ENCODE measurements at regions not wholly inside any gene's neighbourhood (a gene's known extent, or its start where the extent isn't known, plus 50 kb on each side); places are given as distances from the start of the nearest gene placed in this dataset.
"Not testable (repeated sequence)": the region's sequence is repeated elsewhere in the genome, so short reads cannot be mapped to it uniquely, and the experiment has no call there.

DNA sequence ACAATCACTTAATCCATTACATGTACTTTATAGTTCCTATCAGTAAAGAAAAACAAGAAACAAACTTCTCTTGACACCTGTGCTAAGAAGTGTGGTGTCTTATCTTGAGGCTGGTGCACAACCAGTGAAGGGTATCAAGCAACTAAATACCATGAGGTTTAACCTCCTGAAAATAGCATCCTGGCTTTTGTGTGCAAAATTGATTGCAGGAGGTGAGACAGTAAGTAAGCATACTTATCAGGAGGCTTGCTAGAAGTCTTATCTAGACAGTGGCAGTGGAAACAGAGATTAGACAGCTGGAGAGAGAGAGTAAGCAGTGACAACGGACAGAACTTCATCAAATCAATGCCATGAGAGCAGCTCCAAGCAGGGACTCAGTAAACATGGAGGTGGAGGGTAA, 730.3 kb downstream of the DNAH5 start:
- DNase-seq = no peak

DNA sequence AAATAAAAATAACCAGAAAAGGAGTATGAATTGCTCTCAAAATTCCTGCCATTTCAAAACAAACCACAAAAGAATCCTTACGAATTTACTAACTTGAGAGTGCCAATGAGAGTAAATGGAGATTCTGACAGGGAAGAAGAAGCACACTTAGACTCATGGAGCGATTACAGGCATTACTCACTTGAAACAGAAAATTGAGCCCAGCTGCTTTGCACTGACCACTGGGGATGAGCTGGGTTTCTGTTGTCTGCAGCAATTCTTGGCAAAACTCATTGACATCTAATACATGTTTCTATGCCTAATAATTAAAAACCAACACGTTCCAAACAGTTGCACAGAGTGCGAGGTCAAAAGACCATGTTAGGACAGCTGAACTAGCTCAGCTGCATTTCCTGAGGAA, 731.6 kb downstream of the DNAH5 start:
- peak; percentile 65 for DNase-seq

DNA sequence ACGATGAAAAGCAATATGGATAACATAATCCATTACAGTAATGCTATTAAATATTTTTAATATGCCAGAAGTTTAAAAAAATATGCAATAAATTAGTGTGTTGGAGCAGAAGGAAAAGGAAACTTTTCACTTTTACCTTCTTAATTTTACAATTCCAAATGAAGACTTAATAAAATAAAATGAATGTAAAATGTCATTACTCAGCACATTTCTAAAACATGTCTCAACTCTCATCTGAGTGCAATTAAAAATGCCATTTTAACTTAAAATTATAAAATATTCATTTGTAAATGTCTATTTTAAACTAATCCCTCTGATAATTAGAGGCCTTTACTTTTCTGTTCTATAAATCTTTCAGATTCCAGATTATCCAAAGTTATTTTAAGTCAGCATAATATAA, 733.4 kb downstream of the DNAH5 start:
- no peak for DNase-seq

DNA sequence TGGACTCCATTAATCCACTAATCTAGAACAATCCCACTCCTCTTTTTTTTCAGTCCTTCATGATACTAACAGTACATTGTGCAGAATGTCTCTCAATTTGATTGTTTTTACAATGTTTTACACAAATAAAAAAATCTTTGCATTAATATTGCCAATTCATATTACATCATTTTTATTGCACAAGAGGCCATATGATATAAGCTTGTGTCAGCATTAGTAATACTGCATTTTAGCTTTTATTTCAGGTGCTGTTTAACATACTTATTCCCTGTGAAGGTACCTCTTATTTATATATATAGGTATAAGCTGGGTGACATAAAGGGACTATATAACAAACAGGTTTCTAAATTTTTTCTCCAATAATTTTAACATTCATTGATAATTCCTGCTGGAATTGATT, 737.4 kb downstream of the DNAH5 start:
- no peak for DNase-seq

DNA sequence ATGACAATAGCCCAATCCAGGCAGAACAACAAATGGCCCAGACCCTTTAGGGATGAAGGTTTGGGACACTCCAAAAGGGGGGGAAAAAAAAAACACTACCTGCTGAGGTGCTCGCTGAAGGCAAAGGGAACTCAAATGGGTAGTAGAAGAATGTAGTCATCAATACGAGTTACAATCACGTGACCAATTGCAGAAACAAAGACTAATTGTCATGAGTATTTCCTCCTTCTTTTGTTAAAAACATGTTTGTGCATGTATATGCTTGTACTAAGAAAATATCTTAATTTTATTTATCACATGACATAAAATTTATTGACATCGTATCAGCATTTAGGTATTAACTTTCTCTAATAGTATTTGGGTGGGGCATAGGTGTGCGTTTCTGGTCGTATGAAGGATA, 743.5 kb downstream of the DNAH5 start:
- no peak for DNase-seq

DNA sequence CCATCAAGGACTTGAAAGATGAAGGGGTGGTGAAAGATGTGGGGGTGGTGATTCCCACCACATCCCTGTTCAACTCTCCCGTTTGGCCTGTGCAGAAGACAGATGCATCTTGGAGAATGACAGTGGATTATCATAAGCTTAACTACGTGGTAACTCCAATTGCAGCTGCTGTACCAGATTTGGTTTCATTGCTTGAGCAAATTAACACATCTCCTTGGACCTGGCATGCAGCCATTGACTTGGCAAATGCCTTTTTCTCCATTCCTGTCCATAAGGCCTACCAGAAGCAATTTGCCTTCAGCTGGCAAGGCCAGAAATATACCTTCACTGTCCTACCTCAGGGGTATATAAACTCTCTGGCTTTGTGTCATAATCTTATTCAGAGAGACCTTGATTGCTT, 746.3 kb downstream of the DNAH5 start:
- not testable (repeated sequence) for DNase-seq

DNA sequence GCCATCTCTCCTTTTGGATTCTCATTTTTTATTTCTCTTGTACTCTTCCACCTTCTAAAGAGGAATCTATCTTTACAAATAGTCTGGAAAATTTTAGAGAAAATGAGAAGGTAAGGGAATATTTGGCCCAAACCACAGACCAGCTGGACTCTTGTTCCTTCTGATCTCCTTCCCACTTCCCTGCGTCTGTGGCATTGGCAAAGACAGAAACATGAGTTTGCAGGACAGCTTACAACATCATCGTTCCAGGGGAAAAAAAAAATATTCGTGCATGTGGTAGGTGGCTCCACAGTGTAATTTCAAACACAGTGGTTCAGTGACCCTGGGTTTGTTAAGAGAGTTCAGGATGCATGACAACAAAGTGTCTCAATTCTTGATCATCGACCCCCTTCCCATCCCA, 755.0 kb downstream of the DNAH5 start:
- no peak for DNase-seq

DNA sequence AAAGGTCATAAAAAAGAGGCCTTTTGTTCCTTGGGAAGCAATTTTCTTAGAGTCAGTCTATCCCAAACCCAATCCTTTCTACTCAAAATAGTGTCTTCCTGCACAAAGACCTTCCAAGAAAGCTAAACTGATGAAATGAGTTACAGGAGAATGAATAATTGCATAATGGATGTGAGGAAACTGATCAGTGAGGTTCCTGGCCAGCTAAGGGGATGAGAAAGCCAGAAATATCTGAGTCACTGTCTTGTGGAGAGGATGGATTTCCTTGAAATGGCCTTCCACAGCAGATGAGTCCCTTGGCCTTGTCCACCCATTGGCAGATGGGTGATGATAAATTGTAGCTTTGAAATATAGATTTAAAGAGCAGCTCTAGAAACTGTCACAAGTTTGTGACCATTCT, 756.1 kb downstream of the DNAH5 start:
- no peak for DNase-seq

DNA sequence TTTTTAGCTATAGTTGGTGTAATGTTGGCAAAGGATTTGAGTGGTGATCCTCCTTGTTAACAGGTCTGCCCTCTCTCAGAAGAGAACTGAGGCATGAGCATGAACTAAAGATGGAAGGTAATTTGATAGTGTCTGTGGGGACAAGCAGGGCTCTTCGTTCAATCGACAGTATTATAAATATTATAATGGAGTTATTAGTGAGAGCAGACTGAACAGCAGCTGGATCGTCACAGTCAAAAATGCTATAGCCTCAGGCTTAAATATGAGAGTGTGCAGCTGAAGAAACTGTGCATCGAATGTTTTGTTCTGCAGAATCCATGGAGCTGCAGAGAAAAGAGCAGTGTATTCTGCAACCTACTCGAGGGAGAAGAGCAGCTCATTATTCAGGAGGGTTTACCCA, 757.3 kb downstream of the DNAH5 start:
- DNase-seq = no peak

DNA sequence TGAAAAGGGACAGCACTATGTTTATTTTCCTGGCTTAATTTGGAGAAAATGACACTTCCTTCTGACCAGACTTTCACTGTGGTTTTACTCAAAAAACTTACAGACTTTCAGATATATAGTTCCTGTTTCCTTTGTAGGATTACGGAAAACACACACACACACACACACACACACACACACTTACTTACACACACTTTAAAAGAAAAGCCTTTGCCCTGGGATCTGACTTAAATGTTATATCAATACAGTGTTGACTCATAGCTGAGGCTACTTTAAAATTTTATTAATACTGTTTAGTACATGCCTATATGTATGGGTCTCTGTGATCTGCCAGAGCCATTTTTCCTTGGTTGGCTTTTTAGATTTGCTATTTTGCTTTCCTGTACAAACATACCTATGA, 758.3 kb downstream of the DNAH5 start:
- DNase-seq = no peak

DNA sequence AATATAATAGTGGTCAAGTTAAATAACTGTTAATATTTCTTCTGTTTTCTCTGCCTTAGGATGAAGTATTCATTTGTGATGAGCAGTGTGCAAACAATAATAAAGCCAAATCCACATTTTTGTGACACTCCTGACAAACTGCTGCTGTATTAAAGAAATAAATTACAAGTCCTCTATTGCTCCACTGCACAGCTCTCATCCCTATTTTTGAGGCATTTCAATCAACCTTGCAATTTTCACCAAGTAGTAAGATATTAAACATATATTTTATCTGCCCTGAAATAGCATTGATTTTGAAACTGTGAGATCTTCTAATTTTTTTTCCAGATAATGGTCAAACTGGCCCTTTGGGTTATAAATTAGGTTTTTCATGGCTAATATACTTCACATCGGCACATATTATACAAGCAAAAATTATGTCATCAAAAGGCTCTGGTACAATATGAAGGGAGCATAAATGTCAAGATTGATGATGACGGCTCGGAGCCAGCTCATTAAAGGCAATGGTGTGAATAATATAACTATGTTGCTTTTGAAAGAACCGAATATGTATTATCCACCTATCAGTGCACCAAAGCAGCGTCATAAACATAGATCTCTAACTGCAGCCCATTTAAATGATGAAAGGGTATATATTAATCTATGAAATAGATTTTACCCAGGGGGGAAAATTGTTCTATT, 764.9 kb downstream of the DNAH5 start:
- no peak for DNase-seq

DNA sequence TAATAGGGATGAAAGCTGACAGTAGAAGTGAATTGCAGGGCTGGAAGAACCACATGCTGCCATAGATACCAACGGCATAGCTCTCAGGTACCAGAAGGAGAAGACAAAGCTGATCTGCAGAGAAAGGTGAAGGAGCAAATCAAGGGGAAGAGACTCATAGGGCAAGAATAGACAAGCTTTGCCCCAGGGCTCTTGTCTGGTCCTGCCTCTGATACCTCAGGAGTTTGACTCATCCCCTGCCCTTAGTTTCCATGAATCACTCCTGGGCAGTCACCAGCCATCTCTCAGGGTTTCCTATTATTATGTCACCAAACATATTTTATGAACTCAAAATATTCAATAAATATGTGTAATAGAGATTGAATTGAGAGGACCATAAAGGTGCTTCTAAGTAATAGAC, 800.9 kb downstream of the DNAH5 start:
- no peak for DNase-seq

DNA sequence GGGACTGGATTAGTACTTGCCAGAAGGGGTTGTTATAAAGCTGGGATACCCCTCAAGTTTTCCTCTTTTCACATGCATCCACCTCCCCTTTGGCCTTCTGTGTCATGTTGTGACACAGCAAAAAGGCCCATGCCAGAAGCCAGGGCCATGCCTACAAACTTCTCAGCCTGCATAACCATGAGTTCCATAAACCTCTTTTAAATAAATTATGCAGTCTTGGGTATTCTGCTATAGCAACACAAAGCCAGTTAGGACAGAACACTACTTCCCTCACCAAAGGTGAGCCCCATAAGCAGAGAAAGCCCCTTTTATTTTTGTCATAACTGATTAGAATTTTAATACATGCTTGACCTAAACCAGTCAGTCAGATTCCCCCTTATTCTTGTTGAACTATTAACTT, 801.3 kb downstream of the DNAH5 start:
- DNase-seq = no peak

DNA sequence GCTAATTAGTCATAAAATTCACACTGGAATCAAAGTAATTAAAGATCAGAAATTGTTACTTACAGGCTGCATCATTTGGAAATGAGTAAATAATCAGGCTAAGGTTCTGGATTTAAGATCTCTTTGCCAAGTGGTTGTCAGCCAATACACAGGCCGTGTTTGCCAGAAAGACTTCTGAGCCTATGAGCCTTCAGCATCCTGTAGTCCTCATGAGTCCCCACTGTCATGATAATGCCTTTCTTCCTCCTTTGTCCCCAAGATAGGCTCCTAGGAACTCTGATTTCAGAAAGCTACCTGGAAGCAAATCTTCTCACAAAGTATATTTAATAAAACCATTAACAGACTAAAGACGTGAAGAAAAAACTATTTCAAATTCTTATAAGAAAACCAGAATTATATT, 810.5 kb downstream of the DNAH5 start:
- DNase-seq = peak; percentile 7

DNA sequence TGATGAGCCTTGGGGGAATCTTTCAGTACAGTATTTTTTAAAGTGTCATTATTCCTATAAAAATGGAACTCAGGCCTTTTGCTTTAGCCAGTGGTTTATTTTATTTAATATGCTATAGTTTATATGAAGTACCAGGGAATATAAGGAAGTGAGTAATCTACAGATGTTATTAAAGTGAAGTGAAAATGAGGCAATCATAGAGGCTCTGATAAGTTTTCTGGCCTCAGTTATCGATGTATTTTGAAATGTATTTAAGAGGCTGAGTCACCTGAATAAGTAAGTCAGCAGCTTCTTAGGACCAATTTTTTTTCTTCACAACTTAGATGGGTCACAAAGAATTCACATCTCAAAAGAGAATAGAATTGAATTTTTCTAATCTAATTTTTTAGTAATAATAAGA, 829.0 kb downstream of the DNAH5 start:
- no peak for DNase-seq

DNA sequence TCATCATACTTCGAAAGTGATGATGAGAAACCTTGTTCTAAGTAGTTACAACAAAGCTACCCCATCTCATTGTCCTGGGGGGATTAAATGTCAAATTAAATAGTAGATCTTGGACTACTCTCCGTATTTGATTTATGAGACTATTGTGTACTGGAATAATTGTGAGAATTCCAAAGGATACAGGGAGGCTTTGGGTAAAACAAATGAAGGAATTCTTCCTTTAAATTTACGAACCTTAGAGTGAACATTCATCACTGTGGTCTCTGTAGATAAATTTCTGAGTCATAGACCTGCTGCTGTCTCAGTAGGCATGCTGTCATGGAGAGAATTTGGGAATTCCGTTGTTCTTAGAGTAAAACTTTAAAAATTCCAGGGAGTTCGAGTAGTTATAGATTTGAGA, 836.2 kb downstream of the DNAH5 start:
- DNase-seq = no peak

DNA sequence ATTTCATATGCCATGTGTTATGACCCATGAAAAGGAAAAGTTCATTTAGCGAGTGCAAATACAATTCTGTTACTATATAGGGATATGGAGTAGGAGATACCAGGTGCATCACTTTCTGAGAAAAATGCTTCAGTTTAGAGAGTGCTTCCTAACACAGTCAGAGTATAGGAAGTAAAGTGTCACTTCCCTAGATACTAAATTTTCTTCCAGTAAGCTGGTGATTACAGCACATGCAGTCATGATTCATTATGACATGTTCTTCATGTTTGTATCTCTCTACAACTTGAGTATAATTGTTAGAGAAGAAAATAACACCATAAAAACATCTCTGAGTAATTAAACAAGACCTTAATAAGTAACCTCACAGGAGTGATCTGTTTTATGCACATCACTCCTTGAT, 837.0 kb downstream of the DNAH5 start:
- no peak for DNase-seq

DNA sequence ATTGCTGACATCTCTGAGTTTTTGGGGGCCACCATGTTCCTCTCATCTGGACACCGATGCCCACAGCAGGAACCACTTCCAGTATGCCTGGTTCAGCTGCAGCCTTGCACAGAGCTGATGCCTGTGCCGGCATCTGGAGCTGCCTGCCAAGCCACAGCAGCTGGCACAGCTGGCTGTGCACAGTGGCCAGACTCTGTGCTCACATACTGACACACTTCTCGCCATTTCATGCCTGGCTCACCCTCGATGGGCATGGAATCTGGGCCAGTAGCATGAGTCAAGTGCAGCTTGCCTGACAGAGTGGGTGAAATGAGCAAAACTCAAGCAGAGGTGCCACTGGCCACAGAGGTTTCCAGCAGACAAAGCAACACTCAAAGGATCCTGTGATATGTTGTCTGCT, 863.4 kb downstream of the DNAH5 start:
- no peak for DNase-seq

DNA sequence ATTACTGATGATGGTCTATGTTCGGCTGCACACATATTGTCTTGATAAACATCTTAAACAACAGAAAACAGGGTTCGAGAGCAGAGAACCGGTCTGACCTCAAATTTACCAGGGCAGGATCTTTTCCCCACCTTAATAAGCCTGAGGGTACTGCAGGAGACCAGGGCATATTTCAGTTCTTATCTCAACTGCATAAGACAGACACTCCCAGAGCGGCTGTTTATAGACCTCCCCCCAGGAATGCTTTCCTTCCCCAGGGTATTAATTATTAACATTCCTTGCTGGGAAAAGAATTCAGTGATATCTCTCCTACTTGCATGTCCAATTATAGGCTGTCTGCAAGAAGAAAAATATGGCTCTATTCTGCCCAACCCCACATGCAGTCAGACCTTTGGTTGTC, 871.6 kb downstream of the DNAH5 start:
- not testable (repeated sequence) for DNase-seq

DNA sequence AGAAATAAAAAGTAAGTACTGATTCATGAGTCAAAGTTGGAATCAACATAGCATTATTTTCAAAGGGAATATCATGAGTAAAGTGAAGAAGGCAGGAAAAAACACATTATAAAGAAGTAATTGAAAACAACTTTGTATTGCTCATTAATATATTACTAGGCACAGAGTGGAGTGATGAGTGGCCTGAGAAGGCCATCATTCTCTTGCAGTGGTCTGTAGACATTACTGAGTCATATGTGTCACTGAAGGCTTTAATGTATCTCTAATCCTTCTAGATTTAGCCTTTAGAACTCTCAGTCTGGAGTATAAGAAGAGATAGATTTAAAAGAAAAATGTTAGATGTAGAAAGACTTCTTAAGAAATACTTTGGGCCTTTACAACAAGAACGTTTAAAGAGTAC, 881.4 kb downstream of the DNAH5 start:
- DNase-seq = no peak

DNA sequence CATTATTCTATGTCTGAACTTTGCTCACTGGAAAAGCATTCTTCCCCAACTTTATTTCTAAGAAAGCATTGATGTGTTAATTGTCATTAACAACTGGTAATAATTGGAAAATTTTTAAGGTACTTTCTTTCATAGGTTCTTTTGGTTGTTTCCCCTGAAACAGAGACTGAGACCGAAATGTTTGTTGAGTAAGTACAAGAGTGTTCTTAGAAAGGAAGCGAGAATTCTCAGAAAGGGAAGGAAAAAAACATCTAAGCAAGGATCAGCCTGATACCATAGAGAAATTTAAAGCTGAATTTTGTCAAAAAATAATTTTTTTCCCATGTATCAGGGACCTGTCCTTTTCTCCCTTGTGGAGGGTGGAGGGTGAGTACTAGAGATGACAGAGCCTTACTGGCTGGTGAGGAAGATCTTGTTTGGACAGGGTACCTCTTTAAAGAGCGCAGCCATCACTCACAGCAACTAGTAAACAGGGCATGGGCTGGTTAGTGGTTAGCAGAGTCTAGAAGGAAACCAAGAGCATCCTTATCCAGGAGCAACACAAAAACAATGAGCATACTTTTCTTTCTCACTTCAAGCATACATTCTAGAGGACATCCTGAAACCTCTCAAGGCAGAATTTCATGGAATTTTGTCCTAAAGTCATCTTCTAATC, 898.5 kb downstream of the DNAH5 start:
- DNase-seq = no peak

DNA sequence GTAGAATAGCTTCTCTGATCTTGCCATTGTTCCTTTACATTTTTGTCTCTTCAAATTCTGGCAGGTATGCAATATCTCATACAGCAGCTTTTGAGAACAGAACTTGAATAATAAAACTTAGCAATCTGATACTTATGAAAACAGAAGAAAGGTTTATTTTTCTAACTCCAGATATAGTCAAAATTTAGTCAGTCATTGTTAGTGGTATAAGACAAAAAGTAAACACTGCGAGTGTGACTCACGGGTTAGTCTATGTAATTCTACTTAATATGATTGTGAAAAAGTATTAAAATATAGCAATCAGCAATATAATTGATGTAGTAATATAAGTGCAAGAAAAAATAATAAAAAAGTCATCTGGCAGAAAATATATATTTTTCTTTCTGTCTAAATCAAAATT, 910.4 kb downstream of the DNAH5 start:
- no peak for DNase-seq

DNA sequence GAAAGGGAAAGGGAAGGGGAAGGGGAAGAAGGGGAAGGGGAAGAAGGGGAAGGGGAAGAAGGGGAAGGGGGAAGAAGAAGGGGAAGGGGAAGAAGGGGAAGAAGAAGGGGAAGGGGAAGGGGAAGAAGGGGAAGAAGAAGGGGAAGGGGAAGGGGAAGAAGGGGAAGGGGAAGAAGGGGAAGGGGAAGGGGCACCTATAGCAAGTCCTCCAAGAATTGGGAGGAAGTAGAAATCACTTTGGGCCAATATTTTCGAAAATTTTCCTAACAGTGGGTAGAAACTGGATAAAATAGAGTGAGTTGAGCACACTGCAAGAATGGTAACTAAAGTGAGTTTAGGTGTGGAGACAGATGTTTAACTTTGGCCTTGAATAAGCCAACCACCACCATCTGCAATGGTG, 915.3 kb downstream of the DNAH5 start:
- DNase-seq = no peak

DNA sequence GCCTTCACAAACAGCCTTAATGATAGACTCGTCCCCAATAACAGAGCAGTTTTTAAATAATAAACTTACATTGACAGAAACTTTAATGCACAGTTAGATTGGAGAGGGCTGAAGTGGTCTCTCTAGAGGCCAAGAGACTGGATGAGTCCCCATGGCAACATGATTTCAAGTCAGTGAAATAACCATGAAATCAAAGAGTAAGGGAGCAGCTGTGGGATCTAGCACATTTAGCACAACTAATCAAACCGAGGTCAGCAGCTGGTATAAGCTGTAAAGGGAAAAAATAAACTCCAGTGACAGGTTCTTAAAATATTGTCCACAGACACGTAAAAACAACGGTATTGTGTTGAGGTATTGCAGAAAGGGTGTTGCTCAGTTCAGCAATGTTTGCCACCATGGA, 916.6 kb downstream of the DNAH5 start:
- DNase-seq = no peak

DNA sequence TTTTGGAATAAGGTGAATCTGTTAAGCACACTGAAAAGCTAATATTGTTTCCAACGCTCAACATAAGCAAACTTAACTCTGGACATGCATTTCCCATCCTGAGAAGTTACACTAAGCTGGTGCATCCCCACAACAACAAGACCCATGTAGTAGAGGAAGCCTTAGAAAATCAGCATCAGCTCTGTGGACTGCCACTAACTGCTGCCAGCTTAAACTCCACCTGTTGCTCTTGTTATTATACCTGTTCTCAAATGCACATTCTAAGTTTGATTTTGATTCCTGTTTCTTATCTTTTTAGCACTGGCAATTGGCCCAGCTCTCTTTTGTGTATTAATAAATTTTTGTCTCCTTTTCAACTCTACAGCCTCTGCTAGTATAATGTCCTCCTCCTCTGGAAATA, 924.8 kb downstream of the DNAH5 start:
- no peak for DNase-seq
